GM12891 (cell line): ENCODE measurements at regions not wholly inside any gene's neighbourhood (a gene's known extent, or its start where the extent isn't known, plus 50 kb on each side); places are given as distances from the start of the nearest gene placed in this dataset.

Experiments
- POLR2A ChIP-seq: IDR thresholded peaks from 2 replicates; pipeline ENCODE4 v1.6.1; 2011; ENCODE audit warnings: low read depth, low read length, control low read depth
- POLR2AphosphoS5 ChIP-seq: IDR thresholded peaks from 2 replicates; pipeline ENCODE4 v1.6.1; 2011; ENCODE audit warnings: low read depth, low read length, control low read depth

GRCh38 chr2:150812066-150812465 lies 324.6 kb upstream of the RND3 start:
- TF ChIP-seq POLR2AphosphoS5 (no peak), POLR2A (no peak)
